ENCODE measurements at regions not wholly inside any gene's neighbourhood (a gene's known extent, or its start where the extent isn't known, plus 50 kb on each side); places are given as distances from the start of the nearest gene placed in this dataset.

DNA sequence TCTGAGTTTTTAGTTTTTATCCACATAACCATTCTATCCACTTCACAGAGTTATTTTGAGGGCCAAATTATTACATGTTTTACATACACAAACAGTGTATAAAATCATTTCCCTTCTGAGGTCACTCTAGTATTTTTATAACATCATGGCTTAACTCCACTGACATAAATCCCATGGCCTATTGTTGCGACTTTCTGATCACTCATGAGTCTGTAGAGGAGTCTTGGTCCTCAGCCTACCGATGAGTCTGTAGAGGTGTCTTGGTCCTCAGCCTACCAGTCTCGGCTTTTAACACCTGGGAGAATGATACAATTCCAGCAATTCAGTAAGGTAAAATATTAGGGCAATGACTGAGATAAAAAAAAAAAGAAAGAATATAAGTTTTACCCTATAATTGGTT is 483.7 kb downstream of the USP25 start:
- TF ChIP-seq POLR2AphosphoS5 (IDR thresholded peaks at IDR 0.05; ENCODE audit: borderline replicate concordance, low read depth, low read length) (no peak), EZH2 (IDR thresholded peaks at IDR 0.05) (no peak), FOXP2 (optimal IDR thresholded peaks at IDR 0.05; ENCODE audit: control extremely low read depth, extremely low read length, insufficient read depth) (no peak)

All from SK-N-MC (cell line).